GM19099 (cell line): ENCODE measurements at regions not wholly inside any gene's neighbourhood (a gene's known extent, or its start where the extent isn't known, plus 50 kb on each side); places are given as distances from the start of the nearest gene placed in this dataset.

Source experiments
- POLR2A ChIP-seq: IDR thresholded peaks from 3 replicates; pipeline ENCODE4 v1.6.1; 2011; ENCODE audit warnings: low read depth; ENCODE audit not compliant: insufficient read length; ENCODE audit errors: extremely low read depth

- TF ChIP-seq POLR2A: no peak
These were observed 560.8 kb upstream of the TBL1XR1 start for GRCh38 chr3:177758126-177758525.

- no peak for TF ChIP-seq POLR2A
These were observed 563.5 kb upstream of the TBL1XR1 start for GRCh38 chr3:177760803-177761202.

- TF ChIP-seq POLR2A: no peak
These were observed 567.2 kb upstream of the TBL1XR1 start for GRCh38 chr3:177764377-177764912.

- TF ChIP-seq POLR2A: no peak
These were observed 567.7 kb upstream of the TBL1XR1 start for GRCh38 chr3:177764933-177765332.

- TF ChIP-seq POLR2A: no peak
These were observed 573.3 kb upstream of the TBL1XR1 start for GRCh38 chr3:177770383-177771230.

- TF ChIP-seq POLR2A: no peak
These were observed 574.5 kb upstream of the TBL1XR1 start for GRCh38 chr3:177771780-177772179.

- no peak for TF ChIP-seq POLR2A
These were observed 575.8 kb upstream of the TBL1XR1 start for GRCh38 chr3:177772908-177773557.

GRCh38 chr3:177773717-177774116, 576.4 kb upstream of the TBL1XR1 start:
- no peak for TF ChIP-seq POLR2A

GRCh38 chr3:177776661-177777101, 579.4 kb upstream of the TBL1XR1 start:
- TF ChIP-seq POLR2A: no peak

- TF ChIP-seq POLR2A: no peak
These were observed 580.4 kb upstream of the TBL1XR1 start for GRCh38 chr3:177777699-177778098.

GRCh38 chr3:177778633-177779032, 581.4 kb upstream of the TBL1XR1 start:
- no peak for TF ChIP-seq POLR2A

- no peak for TF ChIP-seq POLR2A
These were observed 584.4 kb upstream of the TBL1XR1 start for GRCh38 chr3:177781686-177782161.

GRCh38 chr3:177783338-177783737, 586.1 kb upstream of the TBL1XR1 start:
- no peak for TF ChIP-seq POLR2A

GRCh38 chr3:177783767-177784166, 586.5 kb upstream of the TBL1XR1 start:
- no peak for TF ChIP-seq POLR2A

- no peak for TF ChIP-seq POLR2A
These were observed 590.2 kb upstream of the TBL1XR1 start for GRCh38 chr3:177787279-177788041.
